PC-3 (cell line): ENCODE measurements at regions not wholly inside any gene's neighbourhood (a gene's known extent, or its start where the extent isn't known, plus 50 kb on each side); places are given as distances from the start of the nearest gene placed in this dataset.

Source experiments
- CTCF ChIP-seq: fragments of 300-600 bp; sonication (generic); conservative IDR thresholded peaks from 2 replicates; pipeline ENCODE4 v1.5.1; 2017; ENCODE audit warnings: antibody characterized with exemption, low read depth, mild to moderate bottlenecking, low read length
- EZH2 ChIP-seq: fragments of 300-600 bp; sonication (generic); IDR thresholded peaks from one replicate; pipeline ENCODE4 v1.6.1; 2017; ENCODE audit warnings: antibody characterized with exemption, mild to moderate bottlenecking, low read length; ENCODE audit not compliant: unreplicated experiment
- EZH2phosphoT487 ChIP-seq: fragments of 300-600 bp; sonication (generic); IDR thresholded peaks from 2 replicates; pipeline ENCODE4 v1.6.1; 2018; ENCODE audit warnings: mild to moderate bottlenecking, antibody characterized with exemption, low read length, borderline replicate concordance

- TF ChIP-seq EZH2 (no peak), CTCF (no peak), EZH2phosphoT487 (no peak)
Measured at GRCh38 chr14:80077262-80077661, 134.0 kb downstream of the DIO2 start.
